ENCODE measurements at regions not wholly inside any gene's neighbourhood (a gene's known extent, or its start where the extent isn't known, plus 50 kb on each side); places are given as distances from the start of the nearest gene placed in this dataset.

DNA sequence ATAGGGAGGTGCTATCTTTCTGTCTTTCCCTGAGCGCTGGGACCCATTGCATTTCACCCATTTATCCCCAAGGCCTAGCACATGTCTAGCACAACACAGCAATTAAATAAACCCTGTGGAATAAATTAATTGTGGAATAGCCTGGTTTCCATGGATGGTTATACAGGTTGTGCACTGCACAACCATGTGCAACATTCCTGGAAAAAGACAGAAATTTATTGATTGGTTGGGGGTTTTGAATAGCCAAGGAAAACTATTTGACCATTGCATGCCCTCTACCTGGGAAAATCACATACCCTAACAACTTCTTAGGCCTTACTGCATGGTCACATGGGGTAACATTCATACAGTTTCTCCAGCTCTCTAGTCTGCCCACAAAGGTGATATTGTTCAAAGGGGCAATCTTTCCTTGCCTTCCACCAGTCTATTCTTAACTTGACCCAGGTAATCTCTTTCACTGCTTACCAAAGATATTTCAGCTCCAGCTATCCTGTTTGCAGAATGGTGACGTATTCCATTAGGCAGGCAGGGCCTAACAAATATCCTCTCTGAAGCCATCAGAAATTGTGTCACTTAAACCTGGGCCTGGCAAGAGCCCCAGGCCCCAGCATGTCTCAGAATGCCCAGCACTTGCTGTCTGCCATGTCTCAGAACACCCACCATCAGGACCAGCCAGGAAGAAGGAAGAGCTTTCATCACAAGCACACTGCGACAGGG, 157.9 kb upstream of the RAB4A start:
- DNase-seq: no peak

DNA sequence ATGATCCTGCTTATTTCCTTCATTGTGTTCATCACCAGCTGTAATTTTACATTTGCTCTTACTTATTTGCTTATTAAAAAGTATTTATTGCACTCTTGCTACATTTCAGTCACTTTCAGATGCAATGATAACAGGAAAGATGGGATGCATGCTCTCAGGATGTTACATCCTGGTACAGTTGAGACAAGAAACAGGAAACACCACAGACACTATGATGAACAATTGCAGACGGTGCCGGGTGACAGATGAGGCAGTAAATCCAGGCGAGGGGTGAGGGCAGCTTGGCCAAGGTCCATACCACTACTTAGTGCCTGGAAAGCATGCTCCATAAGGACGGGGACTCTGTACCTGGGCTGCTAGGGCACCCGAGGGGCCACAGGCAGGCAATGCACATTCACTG, 156.6 kb upstream of the RAB4A start:
- no peak for DNase-seq

DNA sequence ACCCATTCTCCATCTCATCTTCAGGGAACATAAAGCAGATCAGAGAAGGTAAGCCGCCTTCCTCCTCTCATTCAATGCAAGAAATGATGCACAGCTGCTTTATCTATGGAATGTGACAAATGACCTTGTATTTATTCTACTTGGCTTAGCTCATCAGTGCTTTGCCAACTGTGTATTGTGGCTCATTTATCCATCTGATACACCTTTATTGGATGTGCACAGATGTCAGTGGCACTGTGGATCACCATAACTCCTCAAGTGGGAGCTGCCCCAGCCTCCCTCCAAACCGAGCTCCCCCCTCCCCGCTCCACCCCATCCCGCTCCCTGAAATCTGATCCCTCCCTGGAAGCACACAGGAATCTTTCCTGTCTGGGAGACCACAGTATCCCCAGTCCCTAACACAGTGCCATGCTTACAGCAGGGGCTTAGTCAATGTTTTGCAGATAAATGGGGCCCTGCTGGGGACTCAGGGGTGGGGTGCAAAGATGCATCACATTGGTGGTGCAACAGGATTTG, 156.0 kb upstream of the RAB4A start:
- no peak for DNase-seq

DNA sequence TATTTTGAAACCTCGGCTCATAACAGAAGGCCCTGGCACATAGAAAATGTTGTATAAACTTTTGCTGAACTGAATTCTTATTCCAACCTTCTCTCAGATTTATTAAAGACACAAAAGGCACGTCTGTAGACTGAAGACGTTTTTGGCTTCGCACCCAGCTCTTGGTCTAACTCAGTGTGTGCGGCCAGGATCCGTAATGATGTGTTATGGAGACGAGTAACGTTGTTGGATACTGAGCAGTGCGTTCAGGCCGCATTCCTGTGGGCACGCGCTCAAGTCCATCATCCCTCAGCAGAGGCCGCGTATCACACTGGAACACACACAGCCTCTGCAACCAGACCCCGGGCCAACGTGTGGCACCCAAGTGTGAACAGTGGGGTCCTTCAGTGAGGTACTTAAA, 154.8 kb upstream of the RAB4A start:
- no peak for DNase-seq

DNA sequence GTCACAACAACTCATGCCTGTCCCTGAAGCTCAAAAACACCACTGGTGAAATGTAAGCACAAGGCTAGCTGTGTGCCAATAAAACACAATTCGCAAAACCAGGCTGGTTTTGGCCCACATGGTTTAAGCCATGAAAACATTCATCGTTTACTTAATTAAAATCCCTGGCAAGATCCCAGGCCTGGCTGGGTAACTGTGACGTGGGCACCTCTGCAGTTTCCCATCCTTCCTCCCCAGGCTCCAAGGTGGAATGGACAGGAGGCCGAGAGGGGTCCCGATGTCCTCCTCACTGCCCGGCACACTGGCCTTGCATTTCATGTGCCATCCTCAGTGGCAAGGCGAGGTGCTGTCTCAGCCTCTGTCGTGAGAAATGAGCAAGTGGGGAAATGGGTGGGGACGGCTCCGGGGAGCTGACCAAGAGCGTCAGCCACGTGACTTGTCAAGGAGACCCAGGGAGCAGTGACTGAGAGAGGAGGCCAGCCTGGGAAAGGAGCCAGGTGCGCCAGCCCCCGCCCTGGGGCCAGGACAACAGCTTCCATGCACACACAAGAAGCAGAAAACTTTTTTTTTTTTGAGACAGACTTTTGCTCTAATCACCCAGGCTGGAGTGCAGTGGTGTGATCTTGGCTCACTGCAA, 153.1 kb upstream of the RAB4A start:
- no peak for DNase-seq

DNA sequence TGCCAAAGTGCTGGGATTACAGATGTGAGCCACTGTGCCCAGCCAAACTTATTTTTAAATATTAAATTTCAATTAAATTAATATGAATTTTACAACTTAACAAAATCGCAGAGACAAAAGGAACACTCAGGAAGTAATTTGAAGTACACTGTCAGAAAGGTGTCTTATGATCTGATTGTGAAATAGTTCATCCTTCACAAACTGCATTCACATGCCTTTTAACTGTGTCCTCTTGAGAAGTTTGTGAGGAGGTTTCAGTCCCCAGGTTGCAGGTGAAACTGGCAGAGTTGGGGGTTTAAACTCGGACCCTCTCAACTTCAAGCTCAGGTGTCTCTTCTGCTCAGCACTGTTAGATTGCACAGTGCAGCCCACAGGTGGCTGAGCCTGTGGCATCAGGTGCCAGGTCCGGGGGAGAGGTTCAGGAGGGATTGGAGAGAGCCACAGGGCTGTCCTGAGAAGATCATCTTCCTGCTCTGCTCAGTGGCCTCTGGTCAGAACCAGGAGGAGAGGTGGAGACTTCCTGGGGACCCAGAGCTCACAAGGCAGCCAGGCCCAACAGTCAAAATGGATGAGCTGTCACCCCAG, 152.3 kb upstream of the RAB4A start:
- DNase-seq: no peak

DNA sequence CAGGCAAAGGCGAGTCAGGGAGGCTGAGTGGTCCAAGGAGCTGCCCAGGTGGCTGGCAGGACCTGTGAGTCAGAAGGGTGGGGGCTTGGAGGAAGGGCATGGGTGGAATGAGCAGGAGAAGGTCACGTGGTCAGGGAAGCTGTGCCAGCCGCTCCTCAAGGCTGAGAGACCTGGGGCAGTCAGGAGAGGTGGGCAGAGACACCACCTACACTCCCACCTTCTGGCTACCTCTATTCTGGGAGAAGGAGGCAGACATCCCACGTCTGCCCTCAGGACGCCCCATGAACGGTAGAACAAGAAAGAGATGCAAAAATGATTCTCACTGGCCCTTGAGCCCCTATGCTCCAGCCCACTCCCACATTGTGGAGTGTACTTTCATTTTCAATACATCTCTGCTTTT, 151.8 kb upstream of the RAB4A start:
- no peak for DNase-seq

DNA sequence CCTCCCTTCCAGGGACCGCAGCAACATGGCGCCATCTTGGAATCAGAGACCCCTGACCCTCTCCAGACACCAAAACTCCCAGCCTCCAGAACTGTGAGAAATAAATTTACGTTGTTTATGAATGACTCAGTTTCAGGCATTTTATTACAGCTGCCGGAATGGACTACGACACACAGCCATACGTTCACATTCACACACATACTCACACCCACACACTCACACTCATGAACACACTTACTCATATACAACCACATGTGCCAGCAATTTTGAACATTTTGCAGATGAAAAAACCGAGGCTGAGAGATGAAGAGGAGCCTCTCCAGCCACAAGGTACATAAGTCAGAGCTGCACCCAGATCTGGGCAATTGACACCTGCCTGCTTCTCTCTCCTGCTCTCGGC, 151.0 kb upstream of the RAB4A start:
- DNase-seq: no peak

DNA sequence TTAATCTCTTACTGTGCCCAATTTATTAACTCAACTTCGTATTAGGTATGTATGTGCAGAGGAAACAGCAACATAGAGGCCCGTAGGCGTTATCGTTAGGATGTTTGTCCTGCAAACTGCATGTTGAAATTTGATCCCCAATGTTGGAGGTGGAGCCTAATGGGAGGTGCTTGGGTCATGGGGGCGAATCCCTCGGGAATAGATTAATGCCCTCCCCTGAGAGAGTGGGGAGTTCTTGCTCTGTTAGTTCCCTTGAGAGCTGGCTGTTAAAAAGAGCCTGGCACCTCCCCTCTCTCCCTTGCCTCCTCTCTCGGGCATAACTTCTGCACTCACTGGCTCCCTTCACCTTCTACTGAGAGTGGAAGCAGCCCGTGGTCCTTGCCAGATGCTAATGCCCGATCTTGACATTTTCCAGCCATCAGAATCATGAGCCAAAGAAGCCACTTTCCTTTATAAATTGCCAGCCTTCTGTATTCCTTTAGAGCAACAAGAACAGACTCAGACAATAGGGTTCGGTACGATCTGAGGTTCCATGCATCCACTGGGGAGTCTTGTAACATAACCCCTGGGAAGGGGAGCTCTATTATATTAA, 149.0 kb upstream of the RAB4A start:
- DNase-seq: no peak

DNA sequence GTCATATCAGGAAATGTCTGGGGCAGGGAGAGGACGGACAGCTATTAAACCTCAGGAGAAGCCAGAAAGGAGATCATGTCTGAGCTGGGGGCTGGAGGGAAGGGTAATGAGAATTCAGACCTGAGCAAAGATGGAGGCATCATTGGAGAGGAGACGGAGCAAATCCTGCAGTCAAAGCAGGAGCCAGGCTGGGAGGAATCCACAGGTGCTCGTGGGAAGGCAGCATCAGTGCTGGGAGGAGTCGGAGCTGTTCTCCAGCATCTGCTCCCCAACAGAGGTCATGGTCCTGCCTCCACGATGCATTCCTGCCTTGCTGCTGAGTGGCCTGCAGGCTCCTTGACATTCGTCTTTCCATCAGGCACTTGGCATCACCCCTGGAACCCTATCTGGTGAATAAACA, 148.3 kb upstream of the RAB4A start:
- DNase-seq: no peak

DNA sequence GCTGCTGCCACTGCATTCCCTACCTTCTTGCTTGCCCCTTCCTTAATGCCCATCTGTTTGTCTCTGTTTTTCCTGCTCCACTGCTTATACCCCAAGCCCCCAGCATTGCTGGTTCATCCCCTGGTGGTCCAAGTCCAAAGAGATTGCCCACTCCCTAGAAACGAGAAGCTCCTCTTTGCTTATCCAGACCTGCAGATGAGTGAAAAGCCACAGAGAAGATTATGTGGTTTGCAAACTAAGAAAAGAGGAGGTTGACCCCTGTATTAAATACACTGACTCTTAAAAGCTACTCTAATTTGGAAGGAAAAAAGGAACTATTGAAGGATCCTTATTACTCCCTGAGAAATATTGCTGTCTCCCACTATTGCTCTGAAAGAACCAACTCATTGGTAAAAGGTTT, 146.8 kb upstream of the RAB4A start:
- no peak for DNase-seq

DNA sequence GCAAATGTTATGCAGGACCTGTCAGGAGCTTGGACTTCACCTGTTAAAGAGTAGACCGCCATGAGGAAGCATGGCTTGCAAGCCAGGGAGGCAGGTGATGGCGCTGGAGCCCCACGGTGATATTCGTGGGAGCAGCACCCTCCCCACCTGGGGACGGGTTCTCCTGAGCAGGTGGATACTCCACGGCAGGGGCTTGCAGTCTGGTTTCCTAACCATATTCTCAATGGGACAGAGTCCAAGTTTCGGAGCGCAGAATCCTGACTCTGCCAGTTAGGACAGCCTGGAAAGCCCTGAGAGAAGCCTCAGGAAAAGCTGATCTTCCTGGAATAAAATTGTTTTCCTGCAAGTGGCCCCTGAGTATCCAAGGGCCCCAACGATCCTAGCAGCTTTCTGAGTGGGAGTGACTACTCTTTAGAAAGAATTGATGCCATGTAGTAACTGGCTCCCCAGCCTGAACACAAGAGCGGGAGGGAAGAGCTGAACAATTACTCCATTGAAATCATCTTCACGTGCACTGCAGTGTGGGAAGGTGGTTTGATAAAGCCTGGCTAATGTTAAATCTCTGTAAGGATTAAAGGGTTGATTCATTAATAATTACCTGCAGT, 146.3 kb upstream of the RAB4A start:
- no peak for DNase-seq

DNA sequence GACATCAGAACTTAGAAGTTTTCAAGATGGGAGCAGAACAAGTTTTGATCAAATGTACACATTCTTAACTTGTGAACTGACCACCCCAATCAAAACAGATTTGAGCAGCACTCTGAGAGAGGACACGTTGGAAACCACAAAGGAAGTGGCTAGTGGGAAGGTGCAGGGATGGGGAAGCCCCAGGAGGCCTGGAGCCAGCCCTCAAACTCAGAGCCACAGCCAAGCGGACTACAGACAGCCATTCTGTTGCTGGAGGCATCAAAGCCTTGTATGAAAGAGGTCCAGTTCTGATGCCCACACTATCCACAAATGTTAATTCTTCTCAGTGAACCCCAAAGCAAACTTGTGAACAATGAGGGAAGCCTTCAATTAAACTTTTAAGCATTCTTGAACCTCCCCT, 143.6 kb upstream of the RAB4A start:
- no peak for DNase-seq

DNA sequence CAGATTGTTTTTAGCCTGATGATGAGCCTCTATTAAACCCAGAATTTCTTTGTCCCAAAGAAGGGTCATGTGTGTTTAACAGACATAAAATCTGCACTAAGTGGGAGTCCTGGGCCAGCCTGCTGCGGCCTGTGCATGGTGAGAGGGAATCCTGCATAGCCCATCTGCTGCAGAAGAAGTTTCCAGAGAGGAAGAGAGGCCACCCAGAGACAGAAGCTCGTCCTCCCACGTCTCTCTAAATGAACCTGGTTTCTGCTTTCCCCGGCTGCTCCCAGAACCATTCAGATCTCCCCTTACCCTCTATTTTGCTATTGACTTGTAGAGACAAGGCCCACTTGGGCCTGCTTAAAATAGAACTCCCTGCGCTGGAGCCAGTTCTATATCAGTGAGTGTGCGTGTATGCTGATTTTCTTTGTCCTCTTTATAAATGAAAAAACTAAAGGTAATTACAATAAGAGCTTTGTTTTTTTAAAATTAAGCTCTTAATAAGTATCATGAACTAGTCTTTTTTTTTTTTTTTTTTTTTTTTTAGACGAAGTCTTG, 142.8 kb upstream of the RAB4A start:
- DNase-seq: no peak

DNA sequence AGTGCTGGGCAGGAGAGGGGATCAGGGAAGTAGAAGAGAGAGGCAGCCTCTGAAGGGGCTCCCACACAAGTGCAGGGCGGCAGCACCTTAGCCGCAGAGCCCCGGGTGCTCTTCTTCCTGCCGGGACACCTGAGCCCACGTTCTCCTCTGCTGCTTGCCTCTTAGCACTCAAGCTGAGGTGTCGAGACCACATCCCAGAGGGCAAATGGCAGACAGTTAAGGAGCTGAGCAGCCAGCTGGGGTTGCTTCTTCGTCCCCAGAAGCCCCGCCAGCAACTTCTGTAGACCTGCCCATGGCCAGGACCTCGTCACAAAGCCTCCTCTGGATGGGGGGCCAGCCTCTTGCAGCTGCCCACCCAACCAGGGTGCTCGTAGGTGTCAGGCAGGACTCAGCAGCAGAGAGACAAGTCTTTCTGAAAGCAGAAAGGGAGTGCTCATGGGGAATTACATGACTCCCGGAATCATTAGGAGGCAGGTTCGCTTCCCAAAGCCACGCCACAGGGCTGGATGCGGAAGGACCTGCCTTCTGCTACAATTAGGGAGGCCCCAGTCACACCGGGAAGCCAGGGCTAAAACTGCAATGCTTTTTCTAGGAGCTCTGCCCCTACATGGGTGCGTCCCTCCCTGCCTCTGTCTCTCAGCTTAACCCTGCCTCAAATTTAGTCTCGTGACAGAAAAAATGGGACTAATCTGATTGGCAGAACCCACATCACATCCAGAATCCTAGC, 141.4 kb upstream of the RAB4A start:
- DNase-seq: no peak

DNA sequence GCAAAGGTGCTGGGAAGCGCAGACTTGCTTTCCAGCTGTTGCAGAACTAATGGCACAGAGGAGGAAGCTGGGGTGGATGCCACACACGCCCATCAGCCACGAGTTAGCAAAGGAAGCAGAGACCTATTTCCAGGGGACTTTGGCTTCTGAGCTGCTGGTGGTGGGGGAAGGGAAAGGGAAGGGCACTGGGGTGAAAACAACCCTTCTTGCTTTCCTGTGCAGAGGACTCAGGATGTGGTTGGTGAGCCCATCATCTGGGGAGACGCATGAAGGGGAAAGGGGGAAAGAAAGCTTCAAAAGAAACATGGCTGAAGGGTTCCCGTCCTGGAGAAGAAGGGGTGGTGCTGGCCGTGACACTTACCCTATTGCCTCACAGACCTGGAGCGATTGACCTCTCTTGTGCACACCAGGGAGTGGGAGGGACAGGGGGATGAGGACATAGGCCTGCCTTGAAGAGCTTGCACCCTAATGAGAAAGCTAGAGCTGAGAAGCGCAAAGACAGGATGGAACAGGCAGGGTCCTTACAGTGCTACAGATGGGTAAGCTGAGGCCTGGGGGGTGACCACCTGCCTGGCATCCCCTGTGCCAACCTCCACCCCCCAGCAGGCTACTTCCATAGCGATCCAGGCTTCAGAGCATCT, 140.8 kb upstream of the RAB4A start:
- no peak for DNase-seq

DNA sequence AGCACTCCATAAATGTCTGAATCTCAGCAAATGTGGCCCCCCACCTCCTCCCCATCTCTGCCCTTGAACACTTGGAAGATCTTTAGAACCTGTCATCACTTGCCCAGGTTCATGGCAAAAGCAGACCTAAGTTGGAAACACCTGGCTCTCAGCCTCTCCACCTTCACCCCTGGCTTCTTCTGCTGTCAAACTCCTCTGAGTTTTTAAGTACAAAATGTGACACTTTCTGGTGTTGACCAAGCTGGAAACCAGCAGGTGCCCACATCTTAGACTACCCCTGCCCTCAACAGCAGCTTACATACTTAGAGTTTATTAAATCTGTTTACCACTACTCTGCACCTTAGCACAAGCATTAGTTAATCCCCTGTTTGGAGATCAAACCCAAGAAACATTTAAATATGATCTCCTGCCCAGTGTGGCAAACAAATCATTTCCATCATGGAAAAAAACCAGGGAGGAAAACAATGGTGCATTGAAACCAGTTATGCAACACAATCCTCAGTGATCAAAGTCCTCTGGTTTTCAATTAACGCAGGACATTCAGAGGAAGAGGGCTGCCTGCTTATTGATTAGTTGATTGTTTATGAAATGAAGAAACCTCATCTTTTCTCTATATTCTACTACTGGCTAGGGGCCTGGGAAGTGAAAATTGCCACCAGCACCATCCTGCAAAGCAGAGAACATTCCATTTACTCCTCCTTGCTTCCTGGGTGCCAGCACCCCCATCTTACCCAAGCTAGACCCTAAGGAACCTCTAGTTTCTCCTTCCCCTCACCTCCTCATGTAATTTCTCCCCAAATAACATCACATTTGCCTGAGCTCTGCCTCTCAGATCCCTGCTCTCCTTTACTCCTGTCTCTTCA, 139.4 kb upstream of the RAB4A start:
- DNase-seq: no peak

DNA sequence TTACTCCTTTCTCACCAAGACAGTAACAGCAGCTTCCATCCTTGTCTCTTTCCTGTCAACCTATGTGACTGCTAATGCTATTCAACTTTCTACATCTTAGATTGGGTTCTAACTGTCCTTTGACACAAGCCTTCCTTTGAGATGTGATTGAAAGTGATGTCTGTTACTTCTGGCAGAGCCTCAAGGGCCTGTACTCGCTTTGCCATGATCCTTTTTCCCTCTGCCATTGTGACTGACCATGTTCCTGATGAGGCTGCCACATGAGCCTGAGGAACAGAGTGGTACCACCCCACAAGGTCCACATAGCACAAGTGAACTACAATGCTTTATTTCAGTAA, 138.8 kb upstream of the RAB4A start:
- no peak for DNase-seq

DNA sequence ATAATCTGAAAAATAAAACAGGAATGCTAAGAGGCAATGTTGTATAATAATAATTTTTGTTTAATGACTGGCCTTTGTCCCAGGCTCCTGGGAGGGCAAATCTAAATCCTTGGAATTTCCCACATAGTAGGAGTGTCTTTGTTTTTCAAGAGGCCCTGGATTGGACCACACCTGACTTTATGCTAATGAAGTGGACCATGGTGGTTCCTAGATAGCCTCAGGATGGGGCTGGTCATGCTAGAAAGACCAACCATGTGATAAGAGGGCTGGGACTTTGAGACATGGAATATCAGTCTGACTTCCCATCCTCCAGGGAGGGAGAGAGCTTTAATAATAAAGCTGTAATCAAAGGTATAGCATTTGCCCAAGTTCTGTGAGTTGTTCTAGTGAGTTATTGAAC, 138.2 kb upstream of the RAB4A start:
- no peak for DNase-seq

DNA sequence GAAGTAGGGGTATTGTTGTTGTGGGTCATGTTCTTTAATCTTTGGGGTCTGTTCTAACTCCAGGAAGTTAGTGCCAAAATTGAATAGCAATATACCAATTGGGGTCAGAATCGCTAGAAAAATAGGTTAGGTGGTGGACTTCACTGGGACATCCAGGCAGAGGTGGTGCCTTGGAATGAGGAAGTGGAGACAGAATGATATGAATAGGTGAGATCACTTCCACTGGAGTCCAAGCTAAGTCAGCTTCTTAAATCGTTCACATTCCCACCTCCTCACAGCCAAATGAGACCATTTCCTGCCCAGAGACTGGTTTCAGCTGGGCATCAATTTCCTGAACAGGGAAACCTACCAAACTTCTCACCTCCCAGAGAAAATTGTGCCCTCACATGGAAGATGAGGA, 137.8 kb upstream of the RAB4A start:
- DNase-seq: no peak

DNA sequence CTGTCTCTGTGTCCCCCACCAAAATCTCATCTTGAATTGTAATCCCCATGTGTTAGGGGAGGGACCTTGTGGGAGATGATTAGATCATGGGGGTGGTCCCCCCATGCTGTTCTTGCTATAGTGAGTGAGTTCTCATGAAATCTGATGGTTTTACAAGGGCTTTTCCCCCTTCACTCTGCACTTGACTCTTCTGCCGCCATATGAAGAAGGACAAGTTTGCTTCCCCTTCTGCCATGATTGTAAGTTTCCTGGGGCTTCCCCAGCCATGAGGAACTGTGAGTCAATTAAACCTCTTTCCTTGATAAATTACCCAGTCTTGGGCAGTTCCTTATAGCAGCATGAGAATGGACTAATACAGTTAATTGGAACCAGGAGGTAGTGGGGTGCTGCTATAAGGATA, 137.1 kb upstream of the RAB4A start:
- no peak for DNase-seq

Measured in skin of body (tissue), 1 donor.